ENCODE measurements at regions not wholly inside any gene's neighbourhood (a gene's known extent, or its start where the extent isn't known, plus 50 kb on each side); places are given as distances from the start of the nearest gene placed in this dataset.

DNA sequence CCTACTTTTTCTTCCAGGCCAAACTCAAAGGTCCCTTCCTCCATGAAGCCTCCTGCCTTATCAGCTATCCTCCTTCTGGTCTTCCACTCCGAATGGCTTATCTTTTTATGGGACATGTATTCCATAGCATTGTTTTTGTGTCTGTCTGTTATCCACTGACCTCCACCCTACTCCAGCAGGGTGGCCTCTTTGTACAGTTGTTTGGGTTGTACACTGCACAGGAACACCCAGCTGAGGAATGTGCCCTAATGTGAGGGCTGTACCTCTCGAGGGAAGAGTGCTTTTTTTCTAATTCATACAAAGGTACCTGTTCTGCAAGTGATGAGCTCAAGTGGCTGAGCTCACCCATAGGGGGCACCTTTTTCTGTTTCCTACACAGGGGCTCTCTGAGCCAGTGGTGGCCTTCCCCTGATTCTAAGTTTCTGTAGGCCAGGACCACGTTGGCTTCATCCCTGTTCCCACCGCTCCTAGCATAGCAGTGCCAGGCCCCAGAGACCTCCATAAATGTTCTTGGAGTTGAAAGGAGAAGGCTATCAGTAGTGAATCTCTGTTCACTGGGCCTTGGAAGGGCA, 108.2 kb downstream of the FOXD2 start (continued):
- TF ChIP-seq KDM5A (IDR thresholded peaks at IDR 0.05; ENCODE audit: low read length), result no peak
- TF ChIP-seq, protein P1, sequence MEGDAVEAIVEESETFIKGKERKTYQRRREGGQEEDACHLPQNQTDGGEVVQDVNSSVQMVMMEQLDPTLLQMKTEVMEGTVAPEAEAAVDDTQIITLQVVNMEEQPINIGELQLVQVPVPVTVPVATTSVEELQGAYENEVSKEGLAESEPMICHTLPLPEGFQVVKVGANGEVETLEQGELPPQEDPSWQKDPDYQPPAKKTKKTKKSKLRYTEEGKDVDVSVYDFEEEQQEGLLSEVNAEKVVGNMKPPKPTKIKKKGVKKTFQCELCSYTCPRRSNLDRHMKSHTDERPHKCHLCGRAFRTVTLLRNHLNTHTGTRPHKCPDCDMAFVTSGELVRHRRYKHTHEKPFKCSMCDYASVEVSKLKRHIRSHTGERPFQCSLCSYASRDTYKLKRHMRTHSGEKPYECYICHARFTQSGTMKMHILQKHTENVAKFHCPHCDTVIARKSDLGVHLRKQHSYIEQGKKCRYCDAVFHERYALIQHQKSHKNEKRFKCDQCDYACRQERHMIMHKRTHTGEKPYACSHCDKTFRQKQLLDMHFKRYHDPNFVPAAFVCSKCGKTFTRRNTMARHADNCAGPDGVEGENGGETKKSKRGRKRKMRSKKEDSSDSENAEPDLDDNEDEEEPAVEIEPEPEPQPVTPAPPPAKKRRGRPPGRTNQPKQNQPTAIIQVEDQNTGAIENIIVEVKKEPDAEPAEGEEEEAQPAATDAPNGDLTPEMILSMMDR (IDR thresholded peaks at IDR 0.05; ENCODE audit: control extremely low read depth in 1 of 3, insufficient read depth in 1 of 3, low read depth in 1 of 3, low read length in 3 of 3), result peak; percentile 31 to 62 (median 58)
- no peak for TF ChIP-seq TBP (IDR thresholded peaks at IDR 0.05; ENCODE audit: low read depth, low read length)
- TF ChIP-seq CREB1 (IDR thresholded peaks at IDR 0.05), result no peak
- no peak for TF ChIP-seq MAFK (IDR thresholded peaks at IDR 0.05; ENCODE audit: low read depth, low read length)
- TF ChIP-seq, protein P2, sequence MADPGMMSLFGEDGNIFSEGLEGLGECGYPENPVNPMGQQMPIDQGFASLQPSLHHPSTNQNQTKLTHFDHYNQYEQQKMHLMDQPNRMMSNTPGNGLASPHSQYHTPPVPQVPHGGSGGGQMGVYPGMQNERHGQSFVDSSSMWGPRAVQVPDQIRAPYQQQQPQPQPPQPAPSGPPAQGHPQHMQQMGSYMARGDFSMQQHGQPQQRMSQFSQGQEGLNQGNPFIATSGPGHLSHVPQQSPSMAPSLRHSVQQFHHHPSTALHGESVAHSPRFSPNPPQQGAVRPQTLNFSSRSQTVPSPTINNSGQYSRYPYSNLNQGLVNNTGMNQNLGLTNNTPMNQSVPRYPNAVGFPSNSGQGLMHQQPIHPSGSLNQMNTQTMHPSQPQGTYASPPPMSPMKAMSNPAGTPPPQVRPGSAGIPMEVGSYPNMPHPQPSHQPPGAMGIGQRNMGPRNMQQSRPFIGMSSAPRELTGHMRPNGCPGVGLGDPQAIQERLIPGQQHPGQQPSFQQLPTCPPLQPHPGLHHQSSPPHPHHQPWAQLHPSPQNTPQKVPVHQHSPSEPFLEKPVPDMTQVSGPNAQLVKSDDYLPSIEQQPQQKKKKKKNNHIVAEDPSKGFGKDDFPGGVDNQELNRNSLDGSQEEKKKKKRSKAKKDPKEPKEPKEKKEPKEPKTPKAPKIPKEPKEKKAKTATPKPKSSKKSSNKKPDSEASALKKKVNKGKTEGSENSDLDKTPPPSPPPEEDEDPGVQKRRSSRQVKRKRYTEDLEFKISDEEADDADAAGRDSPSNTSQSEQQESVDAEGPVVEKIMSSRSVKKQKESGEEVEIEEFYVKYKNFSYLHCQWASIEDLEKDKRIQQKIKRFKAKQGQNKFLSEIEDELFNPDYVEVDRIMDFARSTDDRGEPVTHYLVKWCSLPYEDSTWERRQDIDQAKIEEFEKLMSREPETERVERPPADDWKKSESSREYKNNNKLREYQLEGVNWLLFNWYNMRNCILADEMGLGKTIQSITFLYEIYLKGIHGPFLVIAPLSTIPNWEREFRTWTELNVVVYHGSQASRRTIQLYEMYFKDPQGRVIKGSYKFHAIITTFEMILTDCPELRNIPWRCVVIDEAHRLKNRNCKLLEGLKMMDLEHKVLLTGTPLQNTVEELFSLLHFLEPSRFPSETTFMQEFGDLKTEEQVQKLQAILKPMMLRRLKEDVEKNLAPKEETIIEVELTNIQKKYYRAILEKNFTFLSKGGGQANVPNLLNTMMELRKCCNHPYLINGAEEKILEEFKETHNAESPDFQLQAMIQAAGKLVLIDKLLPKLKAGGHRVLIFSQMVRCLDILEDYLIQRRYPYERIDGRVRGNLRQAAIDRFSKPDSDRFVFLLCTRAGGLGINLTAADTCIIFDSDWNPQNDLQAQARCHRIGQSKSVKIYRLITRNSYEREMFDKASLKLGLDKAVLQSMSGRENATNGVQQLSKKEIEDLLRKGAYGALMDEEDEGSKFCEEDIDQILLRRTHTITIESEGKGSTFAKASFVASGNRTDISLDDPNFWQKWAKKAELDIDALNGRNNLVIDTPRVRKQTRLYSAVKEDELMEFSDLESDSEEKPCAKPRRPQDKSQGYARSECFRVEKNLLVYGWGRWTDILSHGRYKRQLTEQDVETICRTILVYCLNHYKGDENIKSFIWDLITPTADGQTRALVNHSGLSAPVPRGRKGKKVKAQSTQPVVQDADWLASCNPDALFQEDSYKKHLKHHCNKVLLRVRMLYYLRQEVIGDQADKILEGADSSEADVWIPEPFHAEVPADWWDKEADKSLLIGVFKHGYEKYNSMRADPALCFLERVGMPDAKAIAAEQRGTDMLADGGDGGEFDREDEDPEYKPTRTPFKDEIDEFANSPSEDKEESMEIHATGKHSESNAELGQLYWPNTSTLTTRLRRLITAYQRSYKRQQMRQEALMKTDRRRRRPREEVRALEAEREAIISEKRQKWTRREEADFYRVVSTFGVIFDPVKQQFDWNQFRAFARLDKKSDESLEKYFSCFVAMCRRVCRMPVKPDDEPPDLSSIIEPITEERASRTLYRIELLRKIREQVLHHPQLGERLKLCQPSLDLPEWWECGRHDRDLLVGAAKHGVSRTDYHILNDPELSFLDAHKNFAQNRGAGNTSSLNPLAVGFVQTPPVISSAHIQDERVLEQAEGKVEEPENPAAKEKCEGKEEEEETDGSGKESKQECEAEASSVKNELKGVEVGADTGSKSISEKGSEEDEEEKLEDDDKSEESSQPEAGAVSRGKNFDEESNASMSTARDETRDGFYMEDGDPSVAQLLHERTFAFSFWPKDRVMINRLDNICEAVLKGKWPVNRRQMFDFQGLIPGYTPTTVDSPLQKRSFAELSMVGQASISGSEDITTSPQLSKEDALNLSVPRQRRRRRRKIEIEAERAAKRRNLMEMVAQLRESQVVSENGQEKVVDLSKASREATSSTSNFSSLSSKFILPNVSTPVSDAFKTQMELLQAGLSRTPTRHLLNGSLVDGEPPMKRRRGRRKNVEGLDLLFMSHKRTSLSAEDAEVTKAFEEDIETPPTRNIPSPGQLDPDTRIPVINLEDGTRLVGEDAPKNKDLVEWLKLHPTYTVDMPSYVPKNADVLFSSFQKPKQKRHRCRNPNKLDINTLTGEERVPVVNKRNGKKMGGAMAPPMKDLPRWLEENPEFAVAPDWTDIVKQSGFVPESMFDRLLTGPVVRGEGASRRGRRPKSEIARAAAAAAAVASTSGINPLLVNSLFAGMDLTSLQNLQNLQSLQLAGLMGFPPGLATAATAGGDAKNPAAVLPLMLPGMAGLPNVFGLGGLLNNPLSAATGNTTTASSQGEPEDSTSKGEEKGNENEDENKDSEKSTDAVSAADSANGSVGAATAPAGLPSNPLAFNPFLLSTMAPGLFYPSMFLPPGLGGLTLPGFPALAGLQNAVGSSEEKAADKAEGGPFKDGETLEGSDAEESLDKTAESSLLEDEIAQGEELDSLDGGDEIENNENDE (IDR thresholded peaks at IDR 0.05; ENCODE audit: insufficient replicate concordance, low read length), result no peak

All from H1 (cell line).